HCT116 (cell line): ENCODE measurements at regions not wholly inside any gene's neighbourhood (a gene's known extent, or its start where the extent isn't known, plus 50 kb on each side); places are given as distances from the start of the nearest gene placed in this dataset.

Experiments
- ATF3 ChIP-seq: IDR thresholded peaks from 2 replicates; pipeline ENCODE4 v1.6.1; 2012
- CEBPB ChIP-seq: IDR thresholded peaks from 2 replicates; pipeline ENCODE4 v1.6.1; 2012; ENCODE audit warnings: low read depth
- CTCF ChIP-seq, 3 experiments: fragments of 200-600 bp in 1 of 3; sonication (generic) in 1 of 3; IDR thresholded peaks in 2 of 3; conservative IDR thresholded peaks in 1 of 3; 2 replicates each; pipeline ENCODE4 v1.5.1; 2012 to 2017; ENCODE audit warnings: low read depth in 2 of 3, low read length in 2 of 3, antibody characterized with exemption in 1 of 3, borderline replicate concordance in 1 of 3, control low read depth in 1 of 3, mild to moderate bottlenecking in 1 of 3, mixed read lengths in 1 of 3, mixed run types in 1 of 3, moderate library complexity in 1 of 3; ENCODE audit not compliant: insufficient read depth in 1 of 3
- JUND ChIP-seq: IDR thresholded peaks from 2 replicates; pipeline ENCODE4 v1.6.1; 2012
- POLR2AphosphoS5 ChIP-seq: IDR thresholded peaks from 2 replicates; pipeline ENCODE4 v1.6.1; 2011; ENCODE audit warnings: mild to moderate bottlenecking, low read depth, low read length, moderate library complexity
- REST ChIP-seq: IDR thresholded peaks from 2 replicates; pipeline ENCODE4 v1.6.1; 2012; ENCODE audit warnings: low read depth
- SRF ChIP-seq: IDR thresholded peaks from 2 replicates; pipeline ENCODE4 v1.6.1; 2012; ENCODE audit warnings: low read depth

- TF ChIP-seq CTCF (IDR thresholded peaks at IDR 0.05 in 2 of 3, conservative IDR thresholded peaks at IDR 0.05 in 1 of 3; ENCODE audit: borderline replicate concordance in 1 of 3, insufficient read depth in 1 of 3, low read depth in 2 of 3, low read length in 2 of 3): no peak
- TF ChIP-seq ATF3: no peak
- TF ChIP-seq POLR2AphosphoS5: no peak
- no peak for TF ChIP-seq SRF
- no peak for TF ChIP-seq JUND
- no peak for TF ChIP-seq CEBPB
- no peak for TF ChIP-seq REST
These were observed 89.5 kb upstream of the RPRM start for GRCh38 chr2:153568105-153568504.
